ENCODE measurements at regions not wholly inside any gene's neighbourhood (a gene's known extent, or its start where the extent isn't known, plus 50 kb on each side); places are given as distances from the start of the nearest gene placed in this dataset.

- Histone ChIP-seq H3K4me3 (no peak overlapping the region), H3K36me3 (no peaks in the 10 kb centered on the region), H3K27me3 (no peaks in the 10 kb centered on the region), H3K27ac (no peak overlapping the region), H3K4me1 (no peaks in the 10 kb centered on the region), H3K9me3 (no peaks in the 10 kb centered on the region)
- intact Hi-C loops (cut with DNase I) = no loop called here
- no peak for TF ChIP-seq CTCF (IDR thresholded peaks at IDR 0.05)
- no peak for DNase-seq (ENCODE audit: low spot score in 2 of 2)
These were observed 178.5 kb upstream of the P2RY1 start for GRCh38 chr3:152656214-152656971.

GRCh38 chr3:152656972-152657355 is 178.0 kb upstream of the P2RY1 start:
- Histone ChIP-seq H3K4me1 (no peaks in the 10 kb centered on the region), H3K36me3 (no peaks in the 10 kb centered on the region), H3K27me3 (no peaks in the 10 kb centered on the region), H3K9me3 (no peaks in the 10 kb centered on the region), H3K4me3 (no peak overlapping the region), H3K27ac (no peak overlapping the region)
- no peak for TF ChIP-seq CTCF (IDR thresholded peaks at IDR 0.05)
- intact Hi-C loops (cut with DNase I) = no loop called here
- no peak for DNase-seq (ENCODE audit: low spot score in 2 of 2)

GRCh38 chr3:152658977-152659720 is 175.8 kb upstream of the P2RY1 start:
- TF ChIP-seq CTCF (IDR thresholded peaks at IDR 0.05) = no peak
- Histone ChIP-seq H3K4me1 (no peaks in the 10 kb centered on the region), H3K27me3 (no peaks in the 10 kb centered on the region), H3K27ac (no peak overlapping the region), H3K36me3 (no peaks in the 10 kb centered on the region), H3K9me3 (no peaks in the 10 kb centered on the region), H3K4me3 (no peak overlapping the region)
- DNase-seq (ENCODE audit: low spot score in 2 of 2) = no peak
- intact Hi-C loops (cut with DNase I) = no loop called here

GRCh38 chr3:152662157-152662556 is 172.8 kb upstream of the P2RY1 start:
- Histone ChIP-seq H3K36me3 (no peaks in the 10 kb centered on the region), H3K9me3 (no peaks in the 10 kb centered on the region), H3K27ac (no peak overlapping the region), H3K4me1 (no peaks in the 10 kb centered on the region), H3K27me3 (no peaks in the 10 kb centered on the region), H3K4me3 (no peak overlapping the region)
- TF ChIP-seq CTCF (IDR thresholded peaks at IDR 0.05) = no peak
- no peak for DNase-seq (ENCODE audit: low spot score in 2 of 2)
- intact Hi-C loops (cut with DNase I) = no loop called here

GRCh38 chr3:152664766-152665165 is 170.2 kb upstream of the P2RY1 start:
- TF ChIP-seq CTCF (IDR thresholded peaks at IDR 0.05) = no peak
- no peak for DNase-seq (ENCODE audit: low spot score in 2 of 2)
- Histone ChIP-seq H3K27ac (no peak overlapping the region), H3K4me1 (no peaks in the 10 kb centered on the region), H3K27me3 (no peaks in the 10 kb centered on the region), H3K9me3 (no peaks in the 10 kb centered on the region), H3K36me3 (no peaks in the 10 kb centered on the region), H3K4me3 (no peak overlapping the region)
- intact Hi-C loops (cut with DNase I) = no loop called here
